Dermis blood vessel endothelial cell (primary cell): ENCODE measurements at regions not wholly inside any gene's neighbourhood (a gene's known extent, or its start where the extent isn't known, plus 50 kb on each side); places are given as distances from the start of the nearest gene placed in this dataset.
"Not testable (repeated sequence)": the region's sequence is repeated elsewhere in the genome, so short reads cannot be mapped to it uniquely, and the experiment has no call there.

Experiments
- DNase-seq: peaks from one replicate; pipeline ENCODE4 v3.0.0; 2010

- DNase-seq, result no peak
These were observed 136.0 kb upstream of the FAM20C start for GRCh38 chr7:56291-56913.

DNA sequence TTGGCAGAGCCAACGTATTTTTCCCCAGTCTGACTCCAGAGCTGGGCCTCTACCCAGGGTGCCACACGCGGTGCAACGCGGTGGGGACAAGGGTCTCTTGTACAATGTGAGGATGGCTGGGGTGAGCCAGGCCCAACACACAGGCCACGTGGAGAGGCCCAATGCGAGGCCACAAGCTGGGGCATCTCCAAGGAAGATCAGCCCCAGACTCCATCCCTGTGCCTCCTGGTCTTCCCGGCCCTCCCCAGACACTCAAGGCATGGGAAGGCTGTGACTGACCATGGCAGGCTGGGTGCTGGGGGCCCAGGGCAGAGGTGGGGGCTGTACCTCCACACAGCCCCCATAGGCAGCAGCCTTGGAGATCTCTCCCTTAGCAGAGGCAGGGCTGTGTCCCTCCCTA lies 135.3 kb upstream of the FAM20C start:
- no peak for DNase-seq

DNA sequence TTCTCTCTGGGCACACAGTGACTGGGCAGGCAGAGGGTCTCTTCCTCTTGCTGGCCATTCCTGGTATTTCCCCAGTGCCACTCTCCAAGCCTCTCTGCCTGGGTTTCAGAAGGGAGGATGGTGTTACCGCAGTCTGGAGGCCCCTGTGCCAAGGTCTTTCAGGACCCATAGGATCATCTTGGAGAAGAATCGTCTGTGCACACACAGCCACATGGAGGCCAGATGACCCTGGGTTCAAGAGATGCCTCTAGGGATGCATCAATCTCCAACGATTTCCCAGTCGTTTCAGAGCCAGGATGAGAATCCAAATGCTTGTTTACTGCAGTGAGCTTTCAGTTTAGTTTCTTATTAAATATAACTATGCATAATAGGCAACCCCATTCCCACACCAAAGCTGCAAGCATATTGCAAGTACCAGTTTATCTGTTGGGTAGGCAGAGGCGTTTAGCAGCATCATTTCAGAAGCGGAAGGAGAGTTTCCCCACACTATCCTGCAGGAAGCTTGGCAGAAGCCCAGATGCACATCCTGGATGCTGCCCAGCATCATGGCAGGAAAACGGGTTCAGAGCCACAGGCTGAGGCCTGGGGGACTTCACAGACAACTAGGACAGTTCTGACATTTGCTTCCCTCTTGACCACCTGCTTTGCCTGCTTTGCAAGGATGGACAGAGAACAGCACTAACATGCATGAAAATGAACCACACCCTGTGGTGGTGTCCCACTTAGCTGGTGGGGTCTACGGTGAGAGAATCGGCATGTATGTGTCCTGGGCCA lies 134.7 kb upstream of the FAM20C start:
- DNase-seq, result no peak

- no peak for DNase-seq
These were observed 134.1 kb upstream of the FAM20C start for GRCh38 chr7:58316-58715.

- no peak for DNase-seq
These were observed 133.0 kb upstream of the FAM20C start for GRCh38 chr7:59079-60016.

GRCh38 chr7:60017-60675 lies 132.2 kb upstream of the FAM20C start:
- no peak for DNase-seq

DNA sequence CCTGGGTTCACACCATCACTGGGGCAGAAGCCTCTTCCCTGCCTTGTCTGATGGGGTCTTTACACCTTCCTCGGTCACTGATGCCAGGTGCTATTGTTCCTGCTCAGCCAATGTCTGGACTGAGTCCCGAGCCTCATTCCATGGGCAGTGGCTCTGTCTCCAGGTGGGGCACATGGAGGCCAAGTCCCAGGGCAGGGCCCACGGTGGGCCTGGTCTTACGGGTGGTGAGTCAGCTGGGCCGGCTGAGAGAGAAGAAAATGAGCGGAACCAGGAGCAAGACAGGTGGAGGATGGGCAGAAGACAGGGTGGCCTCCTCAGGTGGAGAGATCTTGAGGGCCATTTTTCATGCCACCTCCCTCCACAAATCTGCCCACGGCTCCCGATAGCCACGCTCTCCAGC lies 131.7 kb upstream of the FAM20C start:
- no peak for DNase-seq

DNA sequence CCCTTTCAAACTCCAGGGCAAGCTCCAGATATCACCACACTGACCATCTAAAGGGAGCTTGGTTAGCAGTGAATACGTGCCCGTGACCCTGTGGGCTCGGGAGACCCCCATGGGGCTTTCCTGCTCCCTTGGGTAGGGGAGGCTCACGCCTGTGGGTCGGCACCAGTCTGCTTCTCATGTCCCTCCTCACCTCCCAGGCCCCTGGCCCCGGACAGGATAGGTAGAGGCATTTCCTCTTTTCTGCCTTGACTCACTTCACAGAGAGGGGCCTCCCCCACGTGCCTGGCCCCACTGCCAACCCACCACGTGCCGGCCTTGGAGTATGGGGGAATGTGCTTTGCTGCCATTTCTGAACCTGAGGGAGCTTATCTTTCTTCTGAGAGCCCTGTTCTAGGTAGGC lies 131.3 kb upstream of the FAM20C start:
- DNase-seq, result no peak

DNA sequence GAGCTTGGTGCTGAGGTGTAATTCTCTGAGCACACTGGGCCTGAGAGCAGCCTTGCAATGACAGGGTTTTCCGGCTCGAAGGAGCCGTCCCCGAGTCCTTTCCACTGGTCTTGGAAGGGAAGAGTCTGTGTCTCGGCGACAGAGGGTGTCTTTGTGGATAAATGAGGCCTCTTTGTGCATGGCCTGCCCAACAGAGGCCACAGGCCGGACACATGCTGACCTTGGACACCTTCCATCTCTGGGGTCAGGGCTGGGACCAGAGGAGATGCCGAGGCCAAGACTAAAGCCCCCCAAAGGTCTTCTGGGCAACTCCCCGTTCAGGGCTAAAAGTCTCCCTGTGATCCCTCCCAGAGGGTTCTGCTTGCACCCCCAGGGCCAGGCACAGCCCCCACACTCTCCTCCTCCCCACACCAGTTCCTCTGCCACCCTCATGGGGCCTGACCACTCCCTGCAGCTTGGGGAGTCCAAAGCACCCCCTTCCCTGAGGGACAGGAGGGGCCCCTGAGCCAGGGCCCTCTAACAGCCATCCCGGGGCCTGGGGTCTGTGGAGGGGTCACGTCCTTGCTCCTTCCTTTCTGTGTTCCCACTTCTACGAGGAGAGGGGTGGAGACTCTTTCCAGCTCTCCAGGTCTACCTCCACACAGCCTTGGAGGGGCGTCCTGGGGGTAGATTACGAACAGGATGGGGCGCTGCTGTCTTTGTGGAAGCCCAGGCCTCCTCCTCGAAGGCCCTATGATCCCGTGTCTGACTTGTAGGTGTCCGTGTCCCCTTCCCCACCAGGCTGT lies 130.6 kb upstream of the FAM20C start:
- DNase-seq, result no peak

GRCh38 chr7:62361-63116 lies 129.8 kb upstream of the FAM20C start:
- no peak for DNase-seq

DNA sequence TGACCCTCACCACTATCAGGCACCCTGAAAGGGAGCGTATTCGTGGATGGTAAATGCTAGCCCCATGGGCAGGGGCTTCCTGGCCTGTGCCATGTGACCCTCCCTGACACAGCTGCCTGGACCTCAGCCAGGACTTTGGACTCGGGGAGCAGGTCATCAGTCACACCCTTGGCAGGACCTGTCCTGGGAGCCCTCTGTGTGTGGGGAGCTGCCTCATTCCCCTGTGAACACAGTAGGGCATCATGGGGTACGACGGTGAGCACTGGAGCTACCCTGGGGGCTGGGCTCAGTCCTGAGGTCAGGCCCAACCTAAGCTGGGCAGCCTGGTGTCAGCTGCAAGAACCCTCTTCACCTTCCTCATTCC lies 129.3 kb upstream of the FAM20C start:
- DNase-seq, result no peak

DNA sequence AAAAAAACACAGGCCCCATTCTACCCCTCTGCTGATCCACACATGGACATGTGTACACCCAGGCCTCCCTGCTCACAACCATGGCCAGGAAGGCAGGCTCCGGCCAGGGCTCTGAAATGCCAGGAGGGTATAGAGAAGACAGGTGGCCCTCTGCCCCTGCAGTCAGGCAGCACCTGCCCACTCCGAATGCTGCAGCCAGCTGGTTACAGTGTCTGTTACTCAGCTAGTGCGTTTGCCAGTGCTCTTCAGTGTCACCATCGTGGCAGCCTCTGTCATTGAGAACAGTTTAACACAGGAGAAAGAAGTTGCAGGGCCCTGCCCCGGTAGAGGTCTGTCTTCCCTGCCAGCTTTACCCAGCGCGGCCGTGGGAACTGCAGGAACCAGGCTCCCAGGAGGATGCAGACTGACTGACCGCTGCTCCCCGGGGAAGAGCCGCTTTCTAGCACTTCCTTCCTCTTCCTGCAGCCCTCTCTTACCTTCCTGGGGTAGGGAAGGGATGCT lies 128.8 kb upstream of the FAM20C start:
- DNase-seq, result no peak

DNA sequence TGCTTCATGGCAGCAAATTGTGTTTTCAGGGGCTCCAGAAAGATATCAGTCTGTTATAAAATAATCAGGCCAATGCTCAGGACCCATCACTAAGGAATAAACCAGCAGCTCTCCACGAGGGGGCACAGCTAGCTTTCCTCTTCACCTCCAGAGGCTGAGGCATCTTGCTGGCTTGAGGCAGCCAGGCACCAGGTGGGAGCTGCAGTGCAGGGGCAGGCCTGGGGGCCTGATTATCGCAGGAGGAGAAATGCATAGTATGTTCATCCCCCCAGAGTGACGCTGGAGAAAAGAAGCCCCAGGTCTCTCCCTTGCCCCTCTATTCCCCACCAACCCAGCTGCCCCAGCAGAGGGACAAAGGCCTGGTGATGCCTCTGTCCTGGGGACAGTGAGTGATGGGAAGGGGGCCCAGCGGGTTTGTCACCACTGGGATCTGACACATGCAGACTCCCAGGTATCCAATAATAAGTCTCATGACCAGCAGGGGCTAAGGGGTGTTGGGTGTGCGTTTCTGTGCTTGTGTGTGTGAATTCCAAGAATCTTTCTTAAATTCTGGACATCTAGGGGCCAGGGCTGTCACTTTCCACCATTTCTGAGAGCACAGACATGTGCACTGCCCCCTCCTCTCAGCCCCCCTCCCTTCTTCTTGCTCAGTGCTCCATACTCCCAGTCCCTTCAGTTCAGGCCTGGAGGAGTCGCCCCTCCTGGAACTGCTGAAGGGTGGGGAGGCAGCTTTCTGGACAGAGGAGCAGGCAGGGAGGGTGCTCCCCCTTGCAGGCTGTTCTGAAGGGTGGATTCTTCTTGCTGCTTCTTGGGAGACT lies 128.1 kb upstream of the FAM20C start:
- DNase-seq, result peak; percentile 87

- no peak for DNase-seq
These were observed 127.4 kb upstream of the FAM20C start for GRCh38 chr7:64916-65341.

DNA sequence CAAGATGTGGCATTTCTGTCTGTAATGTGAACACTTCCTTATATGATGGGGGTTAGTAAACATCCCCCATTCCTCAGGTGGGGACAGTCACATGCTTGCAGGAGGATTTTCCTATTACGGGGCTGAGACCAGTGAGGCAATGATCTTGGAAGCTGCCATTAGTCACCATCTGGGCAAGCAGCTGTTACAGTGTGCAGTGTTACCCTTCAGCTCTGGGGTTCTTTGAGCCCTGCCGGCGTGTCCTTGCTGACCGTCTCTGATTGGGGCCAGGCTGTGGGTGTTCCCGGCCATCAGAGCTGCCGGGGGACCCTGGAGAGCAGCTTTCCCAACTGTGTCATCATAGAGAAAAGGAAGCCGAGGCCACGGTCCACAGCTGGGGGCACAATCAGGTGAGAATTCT lies 126.8 kb upstream of the FAM20C start:
- no peak for DNase-seq

- DNase-seq, result no peak
These were observed 126.1 kb upstream of the FAM20C start for GRCh38 chr7:66296-66695.

GRCh38 chr7:66741-67140 lies 125.6 kb upstream of the FAM20C start:
- DNase-seq, result no peak

DNA sequence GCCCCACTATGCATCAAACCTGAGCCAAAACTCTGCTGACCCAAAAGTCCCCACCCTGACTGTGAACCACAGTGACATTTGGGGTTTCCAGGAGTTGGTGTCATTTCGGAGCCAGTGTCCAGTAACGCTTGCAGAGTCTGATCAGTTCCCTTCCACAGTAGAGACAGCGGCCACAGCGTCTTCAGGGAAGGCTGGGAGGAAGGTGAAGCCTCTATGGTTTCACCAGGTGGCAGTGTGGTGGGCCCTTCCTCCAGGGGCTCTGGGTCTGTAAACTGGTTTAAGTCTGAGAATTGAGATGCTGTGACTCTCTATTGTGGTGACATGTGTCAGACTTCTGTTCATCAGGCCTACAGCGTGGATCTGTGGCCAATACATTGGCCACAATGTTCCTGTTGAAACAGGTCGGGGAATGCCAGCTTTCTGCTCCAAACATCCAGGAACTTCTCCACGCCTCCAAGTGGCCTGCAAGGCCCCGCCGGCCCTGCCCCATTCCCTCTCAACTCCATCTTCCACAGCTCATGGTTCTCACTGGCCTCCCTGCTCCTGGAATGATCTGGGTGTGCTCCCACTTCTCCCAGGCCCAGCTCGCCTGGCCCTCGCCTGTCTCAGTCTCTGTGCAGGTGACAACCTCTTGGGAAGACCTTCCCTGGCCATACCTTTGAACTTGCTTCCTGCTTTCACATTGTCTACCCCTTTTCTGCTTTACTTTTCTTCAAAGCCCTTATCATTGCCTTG lies 124.5 kb upstream of the FAM20C start:
- DNase-seq, result no peak

DNA sequence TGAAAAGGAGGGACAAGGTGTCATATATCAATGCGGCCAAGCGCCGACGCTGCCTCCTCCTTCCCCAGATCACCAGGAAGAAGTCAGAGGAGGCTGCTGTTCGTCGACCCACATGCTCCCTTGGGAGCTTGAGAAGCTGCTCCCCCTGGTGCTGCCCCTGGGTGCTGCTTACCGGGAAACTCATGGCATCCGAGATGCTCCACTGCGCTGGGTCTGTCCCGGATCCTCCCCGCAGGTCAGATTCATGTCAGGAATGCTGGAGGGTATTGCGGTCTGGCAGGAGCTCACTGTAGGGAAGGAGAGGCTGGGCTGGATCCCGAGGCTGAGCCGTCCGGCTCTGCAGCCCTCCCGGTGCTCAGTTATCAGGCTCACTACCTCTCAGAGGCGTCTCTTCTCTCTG lies 123.7 kb upstream of the FAM20C start:
- no peak for DNase-seq

GRCh38 chr7:69052-69451 lies 123.3 kb upstream of the FAM20C start:
- DNase-seq, result not testable (repeated sequence)
